ENCODE measurements at regions not wholly inside any gene's neighbourhood (a gene's known extent, or its start where the extent isn't known, plus 50 kb on each side); places are given as distances from the start of the nearest gene placed in this dataset.

DNA sequence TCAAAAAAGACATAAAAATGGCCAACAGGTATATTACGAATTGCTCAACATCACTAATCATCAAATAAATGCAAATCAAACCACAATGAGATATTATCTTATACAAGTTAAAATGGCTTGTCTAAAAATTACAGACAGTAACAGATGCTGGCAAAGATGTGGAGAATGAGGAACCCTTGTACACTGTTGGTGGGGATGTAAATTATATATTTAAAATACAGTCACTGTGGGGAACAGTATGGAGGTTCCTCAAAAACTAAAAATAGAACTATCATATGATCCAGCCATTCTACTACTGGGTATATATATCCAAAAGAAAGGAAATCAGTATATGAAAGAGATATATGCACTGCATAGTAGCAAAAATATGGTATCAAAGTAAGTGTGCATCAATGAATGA is 1037.2 kb upstream of the B3GALT2 start:
- Histone ChIP-seq H2AFZ (ENCODE audit: low read depth, low read length) (no peak overlapping the region), H3K9me1 (replicated peaks; ENCODE audit: control insufficient read depth, extremely low read depth, insufficient read depth, low read length) (no peaks in the 10 kb centered on the region), H3K9ac (replicated peaks; ENCODE audit: extremely low read depth, insufficient read depth, low read length) (no peak overlapping the region), H3K27ac (ENCODE audit: insufficient read depth, low read depth, low read length) (no peak overlapping the region), H3K4me1 (ENCODE audit: control insufficient read depth, extremely low read depth, insufficient read depth, low read length) (no peaks in the 10 kb centered on the region), H4K20me1 (replicated peaks; ENCODE audit: control insufficient read depth, extremely low read depth, insufficient read depth, low read length) (no peaks in the 10 kb centered on the region), H3K27me3 (ENCODE audit: control insufficient read depth in 2 of 2, insufficient read depth in 2 of 2, low read length in 2 of 2) (no peaks in the 10 kb centered on the region), H3K4me2 (ENCODE audit: insufficient read depth, low read length) (no peak overlapping the region), H3K4me3 (replicated peaks in 1 of 3; ENCODE audit: insufficient read depth in 1 of 3, low read depth in 1 of 3, low read length in 3 of 3) (no peak overlapping the region), H3K9me3 (replicated peaks; ENCODE audit: control insufficient read depth, insufficient read depth, low read length) (no peaks in the 10 kb centered on the region), H3K79me2 (ENCODE audit: control insufficient read depth, insufficient read depth, low read length) (no peaks in the 10 kb centered on the region), H3K36me3 (ENCODE audit: control insufficient read depth in 2 of 2, extremely low read depth in 1 of 2, insufficient read depth in 2 of 2, low read length in 2 of 2) (no peaks in the 10 kb centered on the region)
- no TSS peak for BruUV-seq (replicated peaks)
- TF ChIP-seq, protein P1, sequence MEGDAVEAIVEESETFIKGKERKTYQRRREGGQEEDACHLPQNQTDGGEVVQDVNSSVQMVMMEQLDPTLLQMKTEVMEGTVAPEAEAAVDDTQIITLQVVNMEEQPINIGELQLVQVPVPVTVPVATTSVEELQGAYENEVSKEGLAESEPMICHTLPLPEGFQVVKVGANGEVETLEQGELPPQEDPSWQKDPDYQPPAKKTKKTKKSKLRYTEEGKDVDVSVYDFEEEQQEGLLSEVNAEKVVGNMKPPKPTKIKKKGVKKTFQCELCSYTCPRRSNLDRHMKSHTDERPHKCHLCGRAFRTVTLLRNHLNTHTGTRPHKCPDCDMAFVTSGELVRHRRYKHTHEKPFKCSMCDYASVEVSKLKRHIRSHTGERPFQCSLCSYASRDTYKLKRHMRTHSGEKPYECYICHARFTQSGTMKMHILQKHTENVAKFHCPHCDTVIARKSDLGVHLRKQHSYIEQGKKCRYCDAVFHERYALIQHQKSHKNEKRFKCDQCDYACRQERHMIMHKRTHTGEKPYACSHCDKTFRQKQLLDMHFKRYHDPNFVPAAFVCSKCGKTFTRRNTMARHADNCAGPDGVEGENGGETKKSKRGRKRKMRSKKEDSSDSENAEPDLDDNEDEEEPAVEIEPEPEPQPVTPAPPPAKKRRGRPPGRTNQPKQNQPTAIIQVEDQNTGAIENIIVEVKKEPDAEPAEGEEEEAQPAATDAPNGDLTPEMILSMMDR (IDR thresholded peaks at IDR 0.05; ENCODE audit: extremely low read depth in 1 of 2, insufficient read depth in 1 of 2, low read depth in 1 of 2, low read length in 2 of 2) = no peak
- TF ChIP-seq FOS (IDR thresholded peaks at IDR 0.05; ENCODE audit: borderline replicate concordance, insufficient read depth, low read length) = no peak
- TF ChIP-seq MYC (IDR thresholded peaks at IDR 0.05; ENCODE audit: low read depth, low read length) = no peak
- FAIRE-seq (no peak), DNase-seq (ENCODE audit: low read depth, low spot score) (no peak)
- POLR2A ChIA-PET = no interaction called here
- intact Hi-C loops (cut with micrococcal nuclease) (no loop called here), dilution Hi-C loops (cut with MboI; ENCODE audit: extremely low pct_ligation_motif_present, low sequenced_read_pairs) (no loop called here)
- CTCF ChIA-PET = no interaction called here

DNA sequence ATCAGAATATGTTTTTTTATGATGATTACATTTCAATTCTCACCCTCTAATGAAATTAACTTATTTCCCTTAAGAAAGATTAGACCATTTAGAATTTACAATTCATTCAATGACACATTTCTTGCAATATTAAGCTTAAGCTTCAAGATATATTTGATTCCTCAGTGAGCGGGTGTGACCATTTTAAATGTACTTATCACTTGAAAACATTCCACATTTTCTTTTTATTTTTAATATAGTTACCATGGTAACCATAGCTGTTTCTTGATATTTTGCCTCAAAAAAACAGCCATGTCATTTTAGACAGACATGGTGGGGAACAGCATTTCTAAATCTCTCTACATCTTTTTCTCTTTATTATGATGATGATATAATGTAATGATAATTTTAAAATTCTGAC is 1029.0 kb upstream of the B3GALT2 start:
- H3K79me2 ChIP-seq (ENCODE audit: control insufficient read depth, insufficient read depth, low read length) = no peaks in the 10 kb centered on the region
- no peaks in the 10 kb centered on the region for H3K9me1 ChIP-seq (replicated peaks; ENCODE audit: control insufficient read depth, extremely low read depth, insufficient read depth, low read length)
- H3K4me1 ChIP-seq (ENCODE audit: control insufficient read depth, extremely low read depth, insufficient read depth, low read length) = no peaks in the 10 kb centered on the region
- dilution Hi-C loops (cut with MboI; ENCODE audit: extremely low pct_ligation_motif_present, low sequenced_read_pairs) (no loop called here), intact Hi-C loops (cut with micrococcal nuclease) (no loop called here)
- FAIRE-seq (no peak), DNase-seq (ENCODE audit: low read depth, low spot score) (no peak)
- no peak overlapping the region for H2AFZ ChIP-seq (ENCODE audit: low read depth, low read length)
- H3K4me2 ChIP-seq (ENCODE audit: insufficient read depth, low read length) = no peak overlapping the region
- H3K27me3 ChIP-seq (ENCODE audit: control insufficient read depth in 2 of 2, insufficient read depth in 2 of 2, low read length in 2 of 2) = no peaks in the 10 kb centered on the region
- H3K4me3 ChIP-seq (replicated peaks in 1 of 3; ENCODE audit: insufficient read depth in 1 of 3, low read depth in 1 of 3, low read length in 3 of 3) = no peak overlapping the region
- ChIA-PET POLR2A (no interaction called here), CTCF (interaction anchor here (1.0 to 2.1 kb wide), 2 partner anchors 10 to 13 kb away, joined by 3 to 8 read pairs; no protein-coding TSS in a partner anchor)
- BruUV-seq (replicated peaks) = no TSS peak
- H3K36me3 ChIP-seq (ENCODE audit: control insufficient read depth in 2 of 2, extremely low read depth in 1 of 2, insufficient read depth in 2 of 2, low read length in 2 of 2) = no peaks in the 10 kb centered on the region
- TF ChIP-seq JUN (IDR thresholded peaks at IDR 0.05; ENCODE audit: borderline replicate concordance, insufficient read depth, insufficient read length, low read depth) = no peak
- TF ChIP-seq, protein P1 (IDR thresholded peaks at IDR 0.05; ENCODE audit: extremely low read depth in 1 of 2, insufficient read depth in 1 of 2, low read depth in 1 of 2, low read length in 2 of 2) = no peak
- TF ChIP-seq MYC (IDR thresholded peaks at IDR 0.05; ENCODE audit: low read depth, low read length) = no peak
- TF ChIP-seq, protein P2, sequence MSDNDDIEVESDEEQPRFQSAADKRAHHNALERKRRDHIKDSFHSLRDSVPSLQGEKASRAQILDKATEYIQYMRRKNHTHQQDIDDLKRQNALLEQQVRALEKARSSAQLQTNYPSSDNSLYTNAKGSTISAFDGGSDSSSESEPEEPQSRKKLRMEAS (IDR thresholded peaks at IDR 0.05; ENCODE audit: insufficient read depth, insufficient read length) = no peak
- H3K27ac ChIP-seq (ENCODE audit: insufficient read depth, low read depth, low read length) = no peak overlapping the region
- H3K9me3 ChIP-seq (replicated peaks; ENCODE audit: control insufficient read depth, insufficient read depth, low read length) = no peaks in the 10 kb centered on the region
- H3K9ac ChIP-seq (replicated peaks; ENCODE audit: extremely low read depth, insufficient read depth, low read length) = no peak overlapping the region
- H4K20me1 ChIP-seq (replicated peaks; ENCODE audit: control insufficient read depth, extremely low read depth, insufficient read depth, low read length) = no peaks in the 10 kb centered on the region
